A673 (cell line): ENCODE measurements at regions not wholly inside any gene's neighbourhood (a gene's known extent, or its start where the extent isn't known, plus 50 kb on each side); places are given as distances from the start of the nearest gene placed in this dataset.
"Not testable (repeated sequence)": the region's sequence is repeated elsewhere in the genome, so short reads cannot be mapped to it uniquely, and the experiment has no call there.

Experiments used
- CTCF ChIP-seq: fragments of 300-800, 200-600 bp; sonication (generic); conservative IDR thresholded peaks from 2 replicates; pipeline ENCODE4 v1.5.1; 2017; ENCODE audit warnings: low read depth, mild to moderate bottlenecking, antibody characterized with exemption, low read length, moderate library complexity, mixed read lengths
- EZH2 ChIP-seq: fragments of 200-600 bp; sonication (generic); IDR thresholded peaks from 2 replicates; pipeline ENCODE4 v1.6.1; 2017; ENCODE audit warnings: borderline replicate concordance, low read depth, mild to moderate bottlenecking, mixed read lengths, antibody characterized with exemption, low read length; ENCODE audit not compliant: poor library complexity, severe bottlenecking

DNA sequence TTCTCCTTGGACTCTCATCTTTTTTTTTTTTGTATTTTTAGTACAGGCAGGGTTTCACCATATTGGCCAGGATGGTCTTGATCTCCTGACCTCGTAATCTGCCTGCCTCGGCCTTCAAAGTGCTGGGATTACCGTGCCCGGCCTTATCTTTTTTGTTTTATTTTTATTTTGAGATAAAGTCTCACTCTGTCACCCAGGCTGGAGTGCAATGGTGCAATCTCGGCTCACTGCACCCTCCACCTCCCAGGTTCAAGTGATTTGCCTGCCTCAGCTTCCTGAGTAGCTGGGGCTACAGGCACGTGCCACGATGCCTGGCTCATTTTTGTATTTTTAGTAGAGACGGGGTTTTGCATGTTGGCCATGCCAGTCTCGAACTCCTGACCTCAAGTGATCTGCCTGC is 86.0 kb downstream of the EBLN2 start:
- not testable (repeated sequence) for TF ChIP-seq CTCF, EZH2
